Amniotic stem cell (primary cell): ENCODE measurements at regions not wholly inside any gene's neighbourhood (a gene's known extent, or its start where the extent isn't known, plus 50 kb on each side); places are given as distances from the start of the nearest gene placed in this dataset.
"Not testable (repeated sequence)": the region's sequence is repeated elsewhere in the genome, so short reads cannot be mapped to it uniquely, and the experiment has no call there.

Source experiments
- DNase-seq: peaks from one replicate; lab custom pipeline; 2025; lab: John Stamatoyannopoulos, UW

GRCh38 chr2:240191001-240191400 is 50.5 kb upstream of the OTOS start:
- DNase-seq: no peak

GRCh38 chr2:240192661-240193060 is 52.2 kb upstream of the OTOS start:
- DNase-seq: no peak

GRCh38 chr2:240194341-240194762 is 53.9 kb upstream of the OTOS start:
- not testable (repeated sequence) for DNase-seq

- DNase-seq: no peak
These were observed 54.9 kb upstream of the OTOS start for GRCh38 chr2:240195316-240195861.

- no peak for DNase-seq
These were observed 56.4 kb upstream of the OTOS start for GRCh38 chr2:240196716-240197461.

- no peak for DNase-seq
These were observed 57.1 kb upstream of the OTOS start for GRCh38 chr2:240197462-240198139.

- DNase-seq: no peak
These were observed 57.8 kb upstream of the OTOS start for GRCh38 chr2:240198226-240198625.

GRCh38 chr2:240199133-240199870 is 58.8 kb upstream of the OTOS start:
- no peak for DNase-seq

- no peak for DNase-seq
These were observed 60.0 kb upstream of the OTOS start for GRCh38 chr2:240200230-240201051.

GRCh38 chr2:240201866-240202265 is 61.4 kb upstream of the OTOS start:
- DNase-seq: no peak

GRCh38 chr2:240202586-240202985 is 62.1 kb upstream of the OTOS start:
- DNase-seq: no peak

GRCh38 chr2:240203031-240203787 is 62.8 kb upstream of the OTOS start:
- DNase-seq: no peak

GRCh38 chr2:240203788-240204270 is 63.4 kb upstream of the OTOS start:
- DNase-seq: no peak

GRCh38 chr2:240204431-240205276 is 64.2 kb upstream of the OTOS start:
- DNase-seq: no peak

- peak; percentile 18 for DNase-seq
These were observed 64.9 kb upstream of the OTOS start for GRCh38 chr2:240205348-240205747.

GRCh38 chr2:240205772-240206171 is 65.3 kb upstream of the OTOS start:
- DNase-seq: no peak

- no peak for DNase-seq
These were observed 66.2 kb upstream of the OTOS start for GRCh38 chr2:240206630-240207029.

GRCh38 chr2:240207661-240208060 is 67.2 kb upstream of the OTOS start:
- no peak for DNase-seq

GRCh38 chr2:240208096-240208495 is 67.6 kb upstream of the OTOS start:
- DNase-seq: no peak
